ENCODE measurements at regions not wholly inside any gene's neighbourhood (a gene's known extent, or its start where the extent isn't known, plus 50 kb on each side); places are given as distances from the start of the nearest gene placed in this dataset.

GRCh38 chr2:181374781-181375675 lies 82.2 kb upstream of the ITGA4 start:
- DNase-seq (ENCODE audit: low read depth in 1 of 2, low spot score in 1 of 2) = no peak

- no peak for DNase-seq (ENCODE audit: low read depth in 1 of 2, low spot score in 1 of 2)
These were observed 80.7 kb upstream of the ITGA4 start for GRCh38 chr2:181376442-181376841.

DNA sequence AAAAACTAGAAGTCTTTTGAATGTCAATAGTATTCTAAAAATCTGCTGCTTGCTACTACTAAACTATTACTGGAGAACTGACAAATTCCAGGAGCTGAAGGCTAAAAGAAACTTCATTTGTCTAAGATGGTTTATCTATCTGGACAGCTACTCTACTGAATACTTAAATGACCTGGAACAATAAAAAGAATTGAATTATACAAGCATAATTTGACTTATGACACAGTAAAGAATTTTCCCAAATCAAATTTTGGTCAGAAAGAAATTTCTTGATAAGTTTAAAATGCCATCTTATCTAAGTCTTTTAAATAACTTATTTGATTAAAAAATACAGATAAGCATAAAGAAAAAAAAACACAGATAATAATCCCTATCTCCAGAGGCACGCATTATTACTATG lies 80.2 kb upstream of the ITGA4 start:
- no peak for DNase-seq (ENCODE audit: low read depth in 1 of 2, low spot score in 1 of 2)

DNA sequence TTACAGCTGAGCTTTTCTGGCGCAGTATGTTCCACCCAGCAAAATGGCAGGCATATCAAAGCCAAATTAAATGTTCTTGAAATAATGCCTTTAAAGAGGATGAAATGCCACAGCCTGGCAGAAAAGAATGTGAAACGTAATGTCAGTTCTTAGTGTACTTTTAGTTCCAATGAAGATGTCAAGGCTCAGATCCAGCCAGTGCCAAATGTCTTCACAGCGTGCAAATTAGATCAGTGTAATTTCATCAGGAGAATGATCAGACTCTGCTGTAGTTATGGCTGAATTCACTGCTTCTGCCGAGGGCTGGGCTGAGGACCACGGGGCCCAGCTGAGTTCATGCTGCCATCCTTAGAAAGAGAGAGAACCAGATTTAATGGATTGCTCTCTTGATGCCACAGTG lies 78.7 kb upstream of the ITGA4 start:
- no peak for DNase-seq (ENCODE audit: low read depth in 1 of 2, low spot score in 1 of 2)

- DNase-seq (ENCODE audit: low read depth in 1 of 2, low spot score in 1 of 2) = no peak
These were observed 76.6 kb upstream of the ITGA4 start for GRCh38 chr2:181380581-181380980.

DNA sequence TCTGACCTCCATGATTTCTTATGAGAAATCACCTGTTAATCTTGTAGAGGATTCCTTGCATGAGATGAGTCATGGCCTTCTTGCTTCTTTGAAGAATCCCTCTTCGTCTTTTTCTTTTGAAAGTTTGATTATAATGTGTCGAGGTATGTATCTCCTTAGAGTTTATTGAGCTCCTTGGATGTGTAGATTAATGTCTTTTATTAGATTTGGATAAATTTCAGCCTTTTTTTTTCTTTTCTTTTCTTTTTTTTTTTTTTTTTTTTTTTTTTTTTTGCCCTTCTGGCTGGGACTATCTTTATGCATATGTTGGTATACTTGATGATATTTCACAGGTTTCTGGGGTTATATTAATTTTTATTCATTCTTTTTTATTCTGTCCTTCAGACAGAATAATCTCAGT lies 72.3 kb upstream of the ITGA4 start:
- DNase-seq (ENCODE audit: low read depth in 1 of 2, low spot score in 1 of 2) = no peak

- no peak for DNase-seq (ENCODE audit: low read depth in 1 of 2, low spot score in 1 of 2)
These were observed 67.7 kb upstream of the ITGA4 start for GRCh38 chr2:181389524-181389923.

DNA sequence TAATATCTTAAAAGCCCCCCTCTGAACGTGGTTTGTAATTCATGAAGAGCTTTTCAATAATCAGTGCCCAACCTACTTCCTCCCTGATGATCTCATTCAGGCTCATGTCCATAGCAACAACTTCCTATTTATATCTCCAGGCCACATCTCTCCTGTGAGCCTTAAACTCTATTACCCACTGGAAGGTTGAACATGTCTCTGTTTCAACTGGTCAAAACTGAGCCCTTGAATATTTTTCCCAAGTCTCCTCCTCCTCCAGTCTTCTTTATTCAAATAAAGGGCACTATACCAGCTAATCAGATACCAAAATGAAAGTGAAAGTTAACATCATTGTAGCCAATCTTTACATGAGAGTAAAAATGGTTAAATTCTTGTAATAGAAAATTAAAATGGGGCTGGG lies 63.7 kb upstream of the ITGA4 start:
- no peak for DNase-seq (ENCODE audit: low read depth in 1 of 2, low spot score in 1 of 2)

- DNase-seq (ENCODE audit: low read depth in 1 of 2, low spot score in 1 of 2) = no peak
These were observed 62.3 kb upstream of the ITGA4 start for GRCh38 chr2:181394741-181395437.

GRCh38 chr2:181395851-181396250 lies 61.3 kb upstream of the ITGA4 start:
- DNase-seq (ENCODE audit: low read depth in 1 of 2, low spot score in 1 of 2) = no peak

DNA sequence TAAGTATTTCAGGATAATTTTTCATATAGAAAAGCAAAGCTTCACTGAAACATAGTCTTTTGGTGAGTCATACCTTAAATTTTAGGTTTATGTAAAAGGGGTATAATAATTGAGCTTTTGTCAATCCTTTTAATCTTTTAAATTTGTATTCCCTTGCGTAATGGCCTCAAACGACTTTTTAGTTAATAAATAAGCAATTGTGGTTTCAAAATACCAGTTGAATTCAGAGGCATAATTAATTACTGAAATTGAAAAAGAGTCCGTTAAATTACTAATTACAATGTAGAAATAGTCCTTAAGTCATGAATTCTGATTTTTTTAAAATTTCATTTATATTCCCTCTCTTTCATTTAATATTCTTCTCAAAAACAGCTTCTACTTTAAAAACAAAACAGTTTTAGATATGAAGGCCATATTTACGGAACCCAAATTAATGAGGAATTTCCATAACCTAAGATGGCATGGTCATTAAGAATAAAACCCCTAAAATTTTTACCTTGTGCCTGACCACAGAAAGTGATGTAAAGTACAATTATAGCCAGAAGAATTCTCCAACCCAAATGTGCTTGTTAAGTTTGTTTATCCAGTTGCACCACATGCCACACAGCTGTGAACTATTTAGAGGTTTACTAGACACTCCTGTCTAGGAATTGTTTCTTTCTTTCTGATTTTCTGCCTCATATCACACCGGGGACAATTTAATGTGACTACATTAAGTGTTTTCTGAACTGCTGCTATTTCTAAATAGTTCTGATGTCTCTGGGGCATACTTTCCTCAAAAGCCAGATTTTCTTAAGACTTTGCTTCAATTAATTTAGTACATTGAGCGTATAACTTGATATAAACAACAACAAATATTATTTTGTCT lies 60.7 kb upstream of the ITGA4 start:
- no peak for DNase-seq (ENCODE audit: low read depth in 1 of 2, low spot score in 1 of 2)

DNA sequence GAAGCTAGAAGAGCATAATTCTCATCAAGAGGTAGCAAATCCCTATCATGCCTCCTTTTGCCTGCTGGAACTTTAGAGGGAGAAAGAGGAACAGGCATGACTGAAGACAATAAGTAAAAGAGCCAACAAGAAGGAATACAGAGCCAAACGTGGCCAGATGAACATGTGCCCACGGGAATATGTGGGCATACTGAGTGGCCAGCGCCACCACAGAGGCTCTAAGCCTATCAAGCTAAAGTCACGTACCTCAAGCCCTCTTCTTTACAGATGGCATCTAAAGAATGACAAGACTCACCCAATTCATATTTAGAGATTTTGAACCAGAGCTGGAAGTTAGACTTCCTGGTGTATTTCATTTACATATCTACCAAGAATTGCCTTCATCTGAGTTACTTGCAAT lies 59.9 kb upstream of the ITGA4 start:
- DNase-seq (ENCODE audit: low read depth in 1 of 2, low spot score in 1 of 2) = no peak

GRCh38 chr2:181398000-181398399 lies 59.2 kb upstream of the ITGA4 start:
- no peak for DNase-seq (ENCODE audit: low read depth in 1 of 2, low spot score in 1 of 2)

DNA sequence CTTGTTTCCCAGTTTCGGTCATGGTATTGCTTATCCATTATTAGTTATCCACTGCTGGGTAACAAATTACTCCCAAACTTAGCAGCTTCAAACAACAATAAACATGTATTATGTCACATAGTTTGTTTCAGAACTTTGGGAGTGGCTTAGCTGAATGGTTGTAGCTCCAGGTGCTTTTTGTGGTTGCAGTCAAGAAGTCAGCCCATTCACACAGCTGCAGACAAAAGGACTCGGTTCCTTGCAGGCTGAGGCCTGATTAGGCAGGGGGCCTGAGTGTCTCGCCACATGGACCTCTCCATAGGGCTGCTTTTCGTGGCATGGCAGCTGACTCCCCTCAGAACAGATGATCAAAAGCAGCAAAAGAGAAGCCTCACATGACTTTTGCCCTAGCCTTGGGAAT lies 58.2 kb upstream of the ITGA4 start:
- DNase-seq (ENCODE audit: low read depth in 1 of 2, low spot score in 1 of 2) = no peak

- DNase-seq (ENCODE audit: low read depth in 1 of 2, low spot score in 1 of 2) = no peak
These were observed 52.7 kb upstream of the ITGA4 start for GRCh38 chr2:181404472-181404871.

DNA sequence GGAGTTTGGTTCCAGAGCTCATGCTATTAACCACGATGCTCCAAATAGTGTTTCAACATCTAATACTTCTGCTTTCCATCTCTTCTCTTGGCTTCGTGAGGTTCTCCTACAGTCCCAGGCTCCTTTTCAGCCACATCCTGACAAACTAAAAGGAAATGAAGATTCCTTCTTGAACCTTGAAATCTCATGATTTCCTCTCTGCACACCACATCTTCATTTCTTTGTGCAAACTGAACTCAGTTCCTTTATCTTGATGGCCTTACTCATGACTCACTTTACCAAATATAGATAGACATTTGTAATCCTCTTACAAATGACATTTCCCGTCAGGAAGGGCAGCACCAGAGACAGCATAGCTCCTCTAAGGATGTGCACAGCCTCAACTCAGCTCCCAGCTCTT lies 50.0 kb upstream of the ITGA4 start:
- no peak for DNase-seq (ENCODE audit: low read depth in 1 of 2, low spot score in 1 of 2)

Measured in activated CD4-positive, alpha-beta T cell treated with anti-CD3 and anti-CD28 coated beads, Interleukin-2, amount 50 U/mL, for 24 hours (primary cell).